Embryonic facial prominence (tissue), 1 donor: ENCODE measurements at regions not wholly inside any gene's neighbourhood (a gene's known extent, or its start where the extent isn't known, plus 50 kb on each side); places are given as distances from the start of the nearest gene placed in this dataset.
"Not testable (repeated sequence)": the region's sequence is repeated elsewhere in the genome, so short reads cannot be mapped to it uniquely, and the experiment has no call there.

Source experiments
- DNase-seq: peaks from one replicate; pipeline ENCODE4 v3.0.0-alpha.2; 2016; ENCODE audit errors: extremely low spot score

- no peak for DNase-seq
Observed at GRCh38 chr15:24835301-24835700, 119.5 kb upstream of the SNRPN start.

GRCh38 chr15:24848050-24848449 is 106.7 kb upstream of the SNRPN start:
- DNase-seq = peak; percentile 63

DNA sequence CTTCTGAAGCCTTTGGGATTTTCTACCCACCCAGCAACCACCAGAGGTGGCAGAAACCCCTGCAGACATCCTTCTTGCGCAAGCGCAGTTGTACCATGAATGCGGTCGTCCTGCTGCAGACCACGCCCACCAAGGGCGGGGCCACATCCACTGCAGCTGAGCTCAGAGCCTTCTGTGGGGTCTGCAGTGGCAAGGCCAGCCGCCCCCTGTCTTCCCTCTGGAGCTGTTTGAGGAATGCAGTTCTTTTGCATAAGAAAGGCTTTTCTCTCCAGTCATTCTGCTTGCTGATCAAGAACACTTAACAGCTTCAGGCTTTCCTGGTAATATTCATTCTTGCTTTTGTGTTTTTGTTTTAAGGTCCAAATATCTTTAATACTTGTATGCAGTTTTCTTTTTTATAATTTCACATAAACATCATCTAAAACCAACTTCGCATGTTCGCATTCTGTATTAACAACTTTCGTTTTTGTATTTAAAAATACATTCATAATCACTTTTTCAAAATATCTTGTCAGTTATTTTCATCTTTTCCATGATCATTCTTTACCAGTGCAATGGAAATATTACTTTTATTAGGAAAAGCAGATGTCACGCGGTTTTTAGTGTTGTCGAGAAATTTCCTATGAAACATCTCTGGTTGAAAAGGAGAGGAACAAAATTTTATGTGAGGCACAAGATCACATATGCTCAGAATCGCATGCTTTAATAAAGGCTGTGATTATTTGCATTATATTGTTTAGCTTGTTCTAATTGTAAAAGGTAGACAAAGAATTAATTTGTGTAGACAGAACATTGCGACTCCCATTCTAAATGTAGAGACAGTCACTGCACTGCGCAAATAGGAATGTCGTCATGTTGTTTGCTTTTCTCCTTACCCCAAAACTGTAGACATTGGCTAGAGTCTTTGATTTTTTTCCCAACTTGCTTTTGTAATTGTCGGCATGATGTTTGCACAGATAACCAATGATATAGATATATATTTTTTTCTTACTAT is 98.1 kb upstream of the SNRPN start:
- DNase-seq = no peak

- no peak for DNase-seq
Observed at GRCh38 chr15:24857763-24858162, 97.0 kb upstream of the SNRPN start.

GRCh38 chr15:24858183-24858582 is 96.6 kb upstream of the SNRPN start:
- not testable (repeated sequence) for DNase-seq

- no peak for DNase-seq
Observed at GRCh38 chr15:24858737-24859601, 95.8 kb upstream of the SNRPN start.

- DNase-seq = no peak
Observed at GRCh38 chr15:24861014-24861690, 93.6 kb upstream of the SNRPN start.

- no peak for DNase-seq
Observed at GRCh38 chr15:24862726-24863521, 91.9 kb upstream of the SNRPN start.

DNA sequence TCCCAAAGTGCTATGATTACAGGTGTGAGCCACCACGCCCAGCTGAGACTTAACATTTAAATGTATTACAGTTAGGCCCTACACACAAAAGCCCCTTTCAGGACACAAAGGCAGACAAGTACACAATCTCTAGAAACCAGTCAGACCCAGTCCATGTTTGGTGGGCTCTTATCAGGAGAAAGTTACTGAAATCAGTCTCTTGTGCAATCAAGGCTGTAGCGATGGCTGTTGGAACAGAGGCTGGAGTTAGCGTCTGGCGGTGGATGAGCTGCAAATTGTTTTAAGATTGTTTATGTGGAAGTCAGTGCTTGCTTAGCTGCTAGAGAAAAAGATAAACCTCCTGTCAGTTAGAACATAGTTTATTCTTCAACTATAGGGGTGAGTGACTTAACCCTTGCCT is 89.5 kb upstream of the SNRPN start:
- no peak for DNase-seq

DNA sequence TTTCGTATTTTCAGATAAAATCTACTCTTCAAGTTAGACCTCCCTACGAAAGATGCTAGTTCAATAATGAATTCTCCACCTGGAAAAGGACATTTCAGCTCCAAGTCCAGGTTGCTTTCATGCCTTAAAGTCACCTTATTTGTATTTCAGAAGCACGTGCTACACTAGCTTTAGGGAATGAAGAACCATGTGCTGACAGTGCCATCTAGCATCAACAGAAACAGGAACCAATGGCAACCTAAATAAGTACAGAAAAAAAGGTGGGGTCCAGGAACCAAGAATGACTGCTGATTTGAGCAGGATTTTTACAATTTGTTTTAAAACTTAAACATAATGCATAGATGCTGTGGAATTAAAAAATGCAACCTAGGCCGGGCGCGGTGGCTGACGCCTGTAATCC is 77.6 kb upstream of the SNRPN start:
- DNase-seq = no peak

DNA sequence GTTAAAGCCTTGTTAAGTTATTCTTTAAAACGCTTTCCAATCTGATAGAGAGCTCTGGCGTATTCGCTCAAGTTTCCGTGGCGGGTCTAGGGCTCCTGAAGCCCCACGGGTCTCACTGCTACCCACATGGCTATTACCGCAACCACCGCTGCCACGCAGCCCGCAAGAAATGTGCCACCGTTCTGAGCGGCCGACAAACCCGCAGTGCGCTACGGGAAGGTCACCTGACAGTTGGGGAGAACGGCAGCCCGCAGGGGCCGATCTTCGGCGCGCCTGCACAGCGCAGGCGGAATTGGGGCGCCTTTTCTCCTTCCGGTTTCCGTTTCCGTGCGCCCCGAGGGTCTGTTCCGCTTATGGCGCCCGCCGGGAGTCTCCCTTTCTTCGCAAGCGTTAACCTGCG is 76.6 kb upstream of the SNRPN start:
- peak; percentile 16 for DNase-seq

GRCh38 chr15:24879492-24879891 is 75.3 kb upstream of the SNRPN start:
- no peak for DNase-seq

DNA sequence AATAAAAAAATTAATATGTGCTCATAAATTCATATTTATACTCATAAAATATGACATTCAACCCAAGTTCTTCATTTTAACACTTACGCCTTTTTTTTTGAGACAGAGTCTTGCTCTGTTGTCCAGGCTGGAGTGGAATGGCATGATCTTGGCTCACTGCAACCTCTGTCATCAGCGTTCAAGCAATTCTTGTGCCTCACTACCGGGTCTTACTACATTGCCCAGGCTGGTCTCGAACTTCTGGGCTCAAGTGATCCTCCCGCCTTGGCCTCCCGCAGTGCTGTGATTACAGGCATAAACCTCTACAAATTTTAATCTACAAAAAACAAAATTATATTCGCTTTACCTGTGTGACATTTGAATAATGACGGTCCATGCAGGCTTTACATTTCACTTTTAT is 74.1 kb upstream of the SNRPN start:
- no peak for DNase-seq

GRCh38 chr15:24886538-24886937 is 68.2 kb upstream of the SNRPN start:
- no peak for DNase-seq

- no peak for DNase-seq
Observed at GRCh38 chr15:24898715-24899272, 56.0 kb upstream of the SNRPN start.

DNA sequence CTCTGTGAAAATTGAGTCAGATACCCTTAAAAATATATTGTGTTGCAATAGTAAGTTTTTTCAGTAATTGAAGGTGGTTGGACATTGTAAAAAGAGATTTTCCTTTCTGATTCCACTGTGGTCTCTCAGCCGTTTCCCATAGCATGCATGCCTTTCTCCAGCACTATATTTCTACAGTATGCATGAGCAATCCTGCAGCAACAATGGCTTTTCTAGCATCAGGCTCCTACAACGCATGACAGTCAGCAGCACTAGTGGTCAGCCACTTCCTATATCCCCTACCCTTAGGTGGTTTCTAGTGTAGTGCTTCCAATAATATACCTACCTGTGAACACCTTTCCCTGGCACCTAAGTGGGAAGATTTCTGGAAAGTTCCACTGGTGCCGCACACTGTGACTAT is 55.4 kb upstream of the SNRPN start:
- DNase-seq = no peak

DNA sequence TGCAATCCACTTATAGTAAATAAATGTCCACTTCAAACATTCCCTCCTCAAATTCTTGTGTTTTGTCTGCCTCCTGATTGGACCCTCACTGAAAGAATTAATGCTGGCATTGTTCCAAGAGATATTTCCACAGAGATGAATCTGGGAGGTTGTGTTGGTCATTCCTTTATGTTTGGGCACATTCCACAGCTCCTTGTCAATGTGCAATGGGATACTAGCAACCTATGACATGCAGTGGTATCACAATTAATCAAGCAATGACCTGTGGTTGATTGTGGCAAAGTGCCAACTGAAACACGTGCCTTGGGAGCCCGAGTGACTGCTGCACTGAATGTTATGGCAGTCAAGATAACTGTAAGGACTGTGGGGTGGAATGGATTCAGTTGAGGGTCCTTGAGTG is 55.0 kb upstream of the SNRPN start:
- no peak for DNase-seq

- DNase-seq = no peak
Observed at GRCh38 chr15:24901409-24901808, 53.4 kb upstream of the SNRPN start.
